Astrocyte (in vitro differentiated cells and primary cell): ENCODE measurements at regions not wholly inside any gene's neighbourhood (a gene's known extent, or its start where the extent isn't known, plus 50 kb on each side); places are given as distances from the start of the nearest gene placed in this dataset.
"Not testable (repeated sequence)": the region's sequence is repeated elsewhere in the genome, so short reads cannot be mapped to it uniquely, and the experiment has no call there.

ENCODE experiments used
- DNase-seq: peaks from one replicate; pipeline ENCODE4 v3.0.0-alpha.2; 2010; ENCODE audit warnings: low read depth
- FAIRE-seq: peaks from 2 replicates; lab custom pipeline; 2011; peaks lifted over from hg19 to GRCh38; lab: Jason Lieb, UNC
- H2AFZ ChIP-seq: 2 replicates; pipeline ENCODE4 v1.6.0; 2012; ENCODE audit warnings: low read depth, low read length, inconsistent platforms
- H3K27ac ChIP-seq: 2 replicates; pipeline ENCODE4 v1.5.1; 2011; ENCODE audit warnings: low read depth, low read length, inconsistent platforms
- H3K27me3 ChIP-seq: 2 replicates; pipeline ENCODE4 v1.6.0; 2011; ENCODE audit warnings: low read length, inconsistent platforms; ENCODE audit not compliant: insufficient read depth
- H3K36me3 ChIP-seq: 2 replicates; pipeline ENCODE4 v1.5.1; 2011; ENCODE audit warnings: low read length, inconsistent platforms; ENCODE audit not compliant: insufficient read depth
- H3K4me1 ChIP-seq: 2 replicates; pipeline ENCODE4 v1.5.1; 2011; ENCODE audit warnings: low read length, inconsistent platforms; ENCODE audit not compliant: insufficient read depth
- H3K4me2 ChIP-seq: 2 replicates; pipeline ENCODE4 v1.6.0; 2012; ENCODE audit warnings: low read length, inconsistent platforms
- H3K4me3 ChIP-seq: 2 replicates; pipeline ENCODE4 v1.5.1; 2011; ENCODE audit warnings: low read depth, mild to moderate bottlenecking, low read length, inconsistent platforms; ENCODE audit not compliant: insufficient read depth
- H3K79me2 ChIP-seq: 2 replicates; pipeline ENCODE4 v1.6.0; 2012; ENCODE audit warnings: mild to moderate bottlenecking, low read length, inconsistent platforms; ENCODE audit not compliant: insufficient read depth
- H3K9ac ChIP-seq: 2 replicates; pipeline ENCODE4 v1.6.0; 2012; ENCODE audit warnings: mild to moderate bottlenecking, low read length, inconsistent platforms
- H3K9me3 ChIP-seq: 2 replicates; pipeline ENCODE4 v1.5.1; 2012; ENCODE audit warnings: low read depth, mild to moderate bottlenecking, low read length, inconsistent platforms; ENCODE audit not compliant: insufficient read depth
- H4K20me1 ChIP-seq: 2 replicates; pipeline ENCODE4 v1.6.0; 2012; ENCODE audit warnings: low read length, inconsistent platforms; ENCODE audit not compliant: insufficient read depth
- H3K27ac Mint-ChIP-seq: one replicate; pipeline ENCODE4 v1.8.0; 2021; ENCODE audit warnings: mild to moderate bottlenecking, mixed read lengths; ENCODE audit not compliant: unreplicated experiment
- H3K27me3 Mint-ChIP-seq: one replicate; pipeline ENCODE4 v1.8.0; 2021; ENCODE audit warnings: low read depth, mixed read lengths; ENCODE audit not compliant: unreplicated experiment
- H3K36me3 Mint-ChIP-seq: one replicate; pipeline ENCODE4 v1.8.0; 2021; ENCODE audit warnings: low read depth, mixed read lengths; ENCODE audit not compliant: unreplicated experiment
- H3K4me1 Mint-ChIP-seq: one replicate; pipeline ENCODE4 v1.8.0; 2021; ENCODE audit warnings: low read depth, mixed read lengths; ENCODE audit not compliant: unreplicated experiment
- H3K4me3 Mint-ChIP-seq: one replicate; pipeline ENCODE4 v1.8.0; 2021; ENCODE audit warnings: mild to moderate bottlenecking, moderate library complexity, mixed read lengths; ENCODE audit not compliant: unreplicated experiment
- H3K9me3 Mint-ChIP-seq: one replicate; pipeline ENCODE4 v1.8.0; 2021; ENCODE audit warnings: mild to moderate bottlenecking, mixed read lengths; ENCODE audit not compliant: unreplicated experiment
- EZH2 ChIP-seq: IDR thresholded peaks from 2 replicates; pipeline ENCODE4 v1.6.1; 2012; ENCODE audit warnings: mild to moderate bottlenecking, low read length, inconsistent platforms; ENCODE audit not compliant: insufficient read depth
- TF ChIP-seq, protein P1 (sequence below): IDR thresholded peaks from 2 replicates; pipeline ENCODE4 v1.5.1; 2011; ENCODE audit warnings: low read depth, mild to moderate bottlenecking, inconsistent platforms, low read length, moderate library complexity; ENCODE audit not compliant: insufficient read depth

DNA sequence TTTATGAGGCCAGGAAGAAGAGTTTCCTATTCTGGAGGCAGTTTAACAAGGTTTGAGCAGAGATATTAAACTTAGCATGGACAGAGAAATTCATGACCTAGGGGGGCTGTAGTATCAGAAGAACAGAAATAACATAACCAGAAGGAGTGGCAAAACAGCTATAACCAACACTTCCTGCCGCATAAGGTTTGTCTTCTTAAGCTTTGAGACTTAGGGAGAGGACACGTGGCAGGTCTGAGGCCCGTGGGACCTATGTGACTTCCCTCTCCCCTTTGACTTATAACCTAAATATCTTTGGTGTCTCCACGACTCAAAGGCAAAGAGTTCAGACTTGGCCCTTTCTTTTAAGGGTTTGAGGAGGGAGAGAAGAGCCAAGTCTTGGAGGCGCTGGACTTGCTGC lies 119.1 kb upstream of the PZP start:
- peaks cover 20% of the 10 kb centered on the region for H3K27me3 Mint-ChIP-seq
- H3K4me3 ChIP-seq, result no peak overlapping the region
- H3K9me3 Mint-ChIP-seq, result peaks cover 4% of the 10 kb centered on the region
- H3K27ac Mint-ChIP-seq, result no peak overlapping the region
- no peak for DNase-seq
- no peak for FAIRE-seq
- H2AFZ ChIP-seq, result no peak overlapping the region
- H3K4me3 Mint-ChIP-seq, result no peak overlapping the region
- no peak overlapping the region for H3K4me2 ChIP-seq
- no peaks in the 10 kb centered on the region for H3K4me1 Mint-ChIP-seq
- no peaks in the 10 kb centered on the region for H3K27me3 ChIP-seq
- H4K20me1 ChIP-seq, result no peaks in the 10 kb centered on the region
- H3K36me3 ChIP-seq, result no peaks in the 10 kb centered on the region
- no peak overlapping the region for H3K9ac ChIP-seq
- no peak overlapping the region for H3K27ac ChIP-seq
- no peaks in the 10 kb centered on the region for H3K4me1 ChIP-seq
- H3K9me3 ChIP-seq, result no peaks in the 10 kb centered on the region
- no peaks in the 10 kb centered on the region for H3K36me3 Mint-ChIP-seq
- no peaks in the 10 kb centered on the region for H3K79me2 ChIP-seq
- no peak for TF ChIP-seq EZH2
- TF ChIP-seq, protein P1, sequence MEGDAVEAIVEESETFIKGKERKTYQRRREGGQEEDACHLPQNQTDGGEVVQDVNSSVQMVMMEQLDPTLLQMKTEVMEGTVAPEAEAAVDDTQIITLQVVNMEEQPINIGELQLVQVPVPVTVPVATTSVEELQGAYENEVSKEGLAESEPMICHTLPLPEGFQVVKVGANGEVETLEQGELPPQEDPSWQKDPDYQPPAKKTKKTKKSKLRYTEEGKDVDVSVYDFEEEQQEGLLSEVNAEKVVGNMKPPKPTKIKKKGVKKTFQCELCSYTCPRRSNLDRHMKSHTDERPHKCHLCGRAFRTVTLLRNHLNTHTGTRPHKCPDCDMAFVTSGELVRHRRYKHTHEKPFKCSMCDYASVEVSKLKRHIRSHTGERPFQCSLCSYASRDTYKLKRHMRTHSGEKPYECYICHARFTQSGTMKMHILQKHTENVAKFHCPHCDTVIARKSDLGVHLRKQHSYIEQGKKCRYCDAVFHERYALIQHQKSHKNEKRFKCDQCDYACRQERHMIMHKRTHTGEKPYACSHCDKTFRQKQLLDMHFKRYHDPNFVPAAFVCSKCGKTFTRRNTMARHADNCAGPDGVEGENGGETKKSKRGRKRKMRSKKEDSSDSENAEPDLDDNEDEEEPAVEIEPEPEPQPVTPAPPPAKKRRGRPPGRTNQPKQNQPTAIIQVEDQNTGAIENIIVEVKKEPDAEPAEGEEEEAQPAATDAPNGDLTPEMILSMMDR, result no peak

DNA sequence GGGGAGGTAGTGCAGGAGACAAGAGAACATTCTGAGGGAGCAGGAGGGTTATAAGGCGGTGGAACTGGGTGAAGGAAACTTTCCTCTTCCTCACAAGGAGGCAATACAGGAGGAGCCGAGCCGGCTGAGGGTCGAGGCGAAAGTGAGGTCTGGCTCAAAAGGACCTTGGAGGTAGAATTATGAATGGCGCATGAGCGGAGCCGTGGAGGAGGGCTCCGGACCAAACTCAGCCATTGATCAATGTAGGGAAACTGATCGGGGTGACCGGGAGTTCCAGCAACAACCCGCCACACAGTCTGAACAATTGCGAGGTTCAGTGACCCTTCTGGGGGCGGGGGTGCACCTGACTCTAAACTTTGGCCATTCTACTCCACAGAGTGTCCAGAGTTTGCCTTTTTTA lies 118.7 kb upstream of the PZP start:
- not testable (repeated sequence) for H3K4me3 ChIP-seq, H3K27ac Mint-ChIP-seq, FAIRE-seq, H2AFZ ChIP-seq, H3K36me3 Mint-ChIP-seq, H3K9me3 Mint-ChIP-seq, H3K36me3 ChIP-seq, H3K4me2 ChIP-seq, H3K27me3 ChIP-seq, H3K9ac ChIP-seq, H3K27ac ChIP-seq, H3K4me1 Mint-ChIP-seq, H3K4me1 ChIP-seq, H3K9me3 ChIP-seq, H3K79me2 ChIP-seq, H4K20me1 ChIP-seq, DNase-seq
- H3K27me3 Mint-ChIP-seq, result peaks cover 20% of the 10 kb centered on the region
- peak overlapping the region; percentile 9 for H3K4me3 Mint-ChIP-seq

DNA sequence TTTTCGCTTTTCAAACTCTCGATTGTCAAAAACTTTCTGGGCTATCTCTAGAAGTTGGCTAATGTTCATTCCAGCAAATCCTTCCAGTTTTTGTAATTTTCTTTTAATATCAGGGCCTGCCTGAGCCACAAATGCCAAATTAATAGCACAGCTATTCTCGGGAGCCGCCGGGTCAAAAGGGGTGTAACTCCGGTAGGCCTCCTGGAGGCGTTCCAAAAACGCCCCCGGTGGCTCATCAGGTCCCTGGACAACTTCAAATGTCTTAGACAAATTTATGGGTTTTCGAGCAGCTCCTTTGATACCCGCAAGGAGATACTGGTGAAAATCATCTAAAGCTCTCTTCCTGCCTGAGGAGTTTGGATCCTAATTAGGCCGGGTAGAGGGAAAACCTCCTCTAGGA lies 117.9 kb upstream of the PZP start:
- Mint-ChIP-seq H3K4me1 (no peaks in the 10 kb centered on the region), H3K36me3 (no peaks in the 10 kb centered on the region), H3K4me3 (no peak overlapping the region), H3K9me3 (peaks cover 4% of the 10 kb centered on the region), H3K27ac (no peak overlapping the region), H3K27me3 (peaks cover 20% of the 10 kb centered on the region)
- Histone ChIP-seq H3K36me3 (no peaks in the 10 kb centered on the region), H3K9ac (no peak overlapping the region), H2AFZ (no peak overlapping the region), H3K4me1 (no peaks in the 10 kb centered on the region), H3K27ac (no peak overlapping the region), H3K79me2 (no peaks in the 10 kb centered on the region), H3K27me3 (no peaks in the 10 kb centered on the region), H3K4me2 (no peak overlapping the region), H3K4me3 (no peak overlapping the region), H4K20me1 (no peaks in the 10 kb centered on the region), H3K9me3 (no peaks in the 10 kb centered on the region)
- TF ChIP-seq, protein P1, result no peak
- no peak for TF ChIP-seq EZH2
- DNase-seq (no peak), FAIRE-seq (no peak)
